ENCODE measurements at regions not wholly inside any gene's neighbourhood (a gene's known extent, or its start where the extent isn't known, plus 50 kb on each side); places are given as distances from the start of the nearest gene placed in this dataset.

GRCh38 chr4:96099031-96099430, 259.1 kb downstream of the PDHA2 start:
- Histone ChIP-seq H3K4me1 (ENCODE audit: control insufficient read depth in 1 of 2, insufficient read depth in 2 of 2, low read length in 2 of 2) (no peaks in the 10 kb centered on the region), H2AFZ (ENCODE audit: insufficient read depth, low read depth, low read length, poor library complexity, severe bottlenecking) (no peak overlapping the region), H4K20me1 (ENCODE audit: insufficient read depth, low read length) (no peaks in the 10 kb centered on the region), H3K9me3 (replicated peaks in 1 of 2; ENCODE audit: control insufficient read depth in 1 of 2, insufficient read depth in 1 of 2, low read length in 2 of 2) (peaks cover 0 to 13% of the 10 kb centered on the region in 2 donors), H3K4me2 (replicated peaks; ENCODE audit: extremely low read depth, low read length, poor library complexity, severe bottlenecking) (no peak overlapping the region), H3K79me2 (ENCODE audit: insufficient read depth, low read length) (no peaks in the 10 kb centered on the region), H3K27ac (ENCODE audit: low read depth in 1 of 2, low read length in 2 of 2) (no peak overlapping the region), H3K9ac (ENCODE audit: insufficient read depth, low read length, poor library complexity, severe bottlenecking) (no peak overlapping the region), H3K27me3 (ENCODE audit: control insufficient read depth in 2 of 2, insufficient read depth in 2 of 2, low read length in 2 of 2) (no peaks in the 10 kb centered on the region), H3K36me3 (replicated peaks in 1 of 2; ENCODE audit: control insufficient read depth in 1 of 2, insufficient read depth in 2 of 2, low read length in 2 of 2) (no peaks in the 10 kb centered on the region), H3K4me3 (replicated peaks in 1 of 3; ENCODE audit: low read depth in 2 of 3, low read length in 3 of 3) (no peak overlapping the region)
- WGBS (ENCODE audit: insufficient coverage): no CpG with 5 or more reads among the region's 1 CpG
- H3K27ac Mint-ChIP-seq: no peak overlapping the region
- no peaks in the 10 kb centered on the region for H3K36me3 Mint-ChIP-seq
- H3K4me3 Mint-ChIP-seq: no peak overlapping the region
- H3K9me3 Mint-ChIP-seq: peaks cover 2 to 13% (median 7%) of the 10 kb centered on the region in 7 donors
- no peak for DNase-seq
- no peaks in the 10 kb centered on the region for H3K4me1 Mint-ChIP-seq
- H3K27me3 Mint-ChIP-seq (ENCODE audit: low read depth in 3 of 3): peaks cover 0 to 2% (median 0%) of the 10 kb centered on the region in 3 donors
- no peak for TF ChIP-seq CTCF (IDR thresholded peaks at IDR 0.05)
- intact Hi-C loops (cut with micrococcal nuclease): no loop called here

- H3K4me1 Mint-ChIP-seq: no peaks in the 10 kb centered on the region
- no peak overlapping the region for H3K4me3 ChIP-seq (replicated peaks in 1 of 3; ENCODE audit: low read depth in 2 of 3, low read length in 3 of 3)
- no peak overlapping the region for H3K4me2 ChIP-seq (replicated peaks; ENCODE audit: extremely low read depth, low read length, poor library complexity, severe bottlenecking)
- no peaks in the 10 kb centered on the region for H4K20me1 ChIP-seq (ENCODE audit: insufficient read depth, low read length)
- H2AFZ ChIP-seq (ENCODE audit: insufficient read depth, low read depth, low read length, poor library complexity, severe bottlenecking): no peak overlapping the region
- no peaks in the 10 kb centered on the region for H3K36me3 ChIP-seq (replicated peaks in 1 of 2; ENCODE audit: control insufficient read depth in 1 of 2, insufficient read depth in 2 of 2, low read length in 2 of 2)
- WGBS (ENCODE audit: insufficient coverage): no CpG with 5 or more reads among the region's 3 CpGs
- DNase-seq: no peak
- H3K9ac ChIP-seq (ENCODE audit: insufficient read depth, low read length, poor library complexity, severe bottlenecking): no peak overlapping the region
- peaks cover 0 to 2% (median 0%) of the 10 kb centered on the region in 3 donors for H3K27me3 Mint-ChIP-seq (ENCODE audit: low read depth in 3 of 3)
- intact Hi-C loops (cut with micrococcal nuclease): no loop called here
- peaks cover 0 to 13% of the 10 kb centered on the region in 2 donors for H3K9me3 ChIP-seq (replicated peaks in 1 of 2; ENCODE audit: control insufficient read depth in 1 of 2, insufficient read depth in 1 of 2, low read length in 2 of 2)
- H3K4me1 ChIP-seq (ENCODE audit: control insufficient read depth in 1 of 2, insufficient read depth in 2 of 2, low read length in 2 of 2): no peaks in the 10 kb centered on the region
- peaks cover 2 to 13% (median 8%) of the 10 kb centered on the region in 7 donors for H3K9me3 Mint-ChIP-seq
- no peaks in the 10 kb centered on the region for H3K36me3 Mint-ChIP-seq
- H3K27me3 ChIP-seq (ENCODE audit: control insufficient read depth in 2 of 2, insufficient read depth in 2 of 2, low read length in 2 of 2): no peaks in the 10 kb centered on the region
- TF ChIP-seq CTCF (IDR thresholded peaks at IDR 0.05): no peak
- no peaks in the 10 kb centered on the region for H3K79me2 ChIP-seq (ENCODE audit: insufficient read depth, low read length)
- H3K4me3 Mint-ChIP-seq: no peak overlapping the region
- no peak overlapping the region for H3K27ac ChIP-seq (ENCODE audit: low read depth in 1 of 2, low read length in 2 of 2)
- H3K27ac Mint-ChIP-seq: no peak overlapping the region
Observed at GRCh38 chr4:96102541-96103026, 262.7 kb downstream of the PDHA2 start.
